ENCODE measurements at regions not wholly inside any gene's neighbourhood (a gene's known extent, or its start where the extent isn't known, plus 50 kb on each side); places are given as distances from the start of the nearest gene placed in this dataset.

DNA sequence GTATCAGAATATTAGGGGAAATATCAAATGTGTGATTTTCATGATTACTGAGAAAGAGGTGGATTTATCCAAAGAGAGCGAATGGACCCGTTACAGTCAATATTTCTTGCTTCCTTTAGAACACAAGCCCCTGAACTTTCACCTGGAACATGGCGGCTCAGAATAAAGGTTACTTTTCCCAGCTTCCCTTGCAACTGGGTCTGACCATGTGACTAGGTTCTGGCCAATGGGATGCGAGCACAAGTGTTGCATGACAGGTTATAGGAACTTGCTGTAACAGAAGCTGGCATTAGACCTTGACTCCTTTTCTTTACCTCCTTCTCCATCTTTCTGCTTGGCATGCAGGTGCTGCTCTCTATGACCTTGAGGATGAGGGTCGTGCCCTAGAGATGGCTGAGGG is 556.1 kb downstream of the TYW1 start:
- Histone ChIP-seq H3K27me3 (ENCODE audit: low read length) (no peaks in the 10 kb centered on the region), H3K9me2 (replicated peaks; ENCODE audit: low read length) (no peaks in the 10 kb centered on the region), H3F3A (ENCODE audit: low read length, unreplicated experiment) (no peaks in the 10 kb centered on the region), H3K9ac (ENCODE audit: low read length) (no peak overlapping the region), H3K4me2 (ENCODE audit: low read length) (no peak overlapping the region), H3K36me3 (ENCODE audit: low read depth, low read length) (no peaks in the 10 kb centered on the region), H3K79me2 (ENCODE audit: low read length) (no peaks in the 10 kb centered on the region), H2AFZ (ENCODE audit: low read length) (no peak overlapping the region), H3K4me1 (ENCODE audit: insufficient read depth, low read length) (no peaks in the 10 kb centered on the region), H3K27ac (ENCODE audit: low read length) (no peak overlapping the region), H4K20me1 (ENCODE audit: low read length) (no peaks in the 10 kb centered on the region), H3K9me3 (ENCODE audit: low read length) (no peaks in the 10 kb centered on the region), H3K4me3 (ENCODE audit: low read length) (no peak overlapping the region)
- DNase-seq = no peak
- ChIA-PET CTCF (no interaction called here), POLR2A (ENCODE audit: unreplicated experiment) (no interaction called here)
- intact Hi-C loops (cut with micrococcal nuclease) = no loop called here
- TF ChIP-seq, protein P1, sequence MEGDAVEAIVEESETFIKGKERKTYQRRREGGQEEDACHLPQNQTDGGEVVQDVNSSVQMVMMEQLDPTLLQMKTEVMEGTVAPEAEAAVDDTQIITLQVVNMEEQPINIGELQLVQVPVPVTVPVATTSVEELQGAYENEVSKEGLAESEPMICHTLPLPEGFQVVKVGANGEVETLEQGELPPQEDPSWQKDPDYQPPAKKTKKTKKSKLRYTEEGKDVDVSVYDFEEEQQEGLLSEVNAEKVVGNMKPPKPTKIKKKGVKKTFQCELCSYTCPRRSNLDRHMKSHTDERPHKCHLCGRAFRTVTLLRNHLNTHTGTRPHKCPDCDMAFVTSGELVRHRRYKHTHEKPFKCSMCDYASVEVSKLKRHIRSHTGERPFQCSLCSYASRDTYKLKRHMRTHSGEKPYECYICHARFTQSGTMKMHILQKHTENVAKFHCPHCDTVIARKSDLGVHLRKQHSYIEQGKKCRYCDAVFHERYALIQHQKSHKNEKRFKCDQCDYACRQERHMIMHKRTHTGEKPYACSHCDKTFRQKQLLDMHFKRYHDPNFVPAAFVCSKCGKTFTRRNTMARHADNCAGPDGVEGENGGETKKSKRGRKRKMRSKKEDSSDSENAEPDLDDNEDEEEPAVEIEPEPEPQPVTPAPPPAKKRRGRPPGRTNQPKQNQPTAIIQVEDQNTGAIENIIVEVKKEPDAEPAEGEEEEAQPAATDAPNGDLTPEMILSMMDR (conservative IDR thresholded peaks at IDR 0.05; ENCODE audit: low read depth, low read length) = no peak
- TF ChIP-seq EZH2phosphoT487 (IDR thresholded peaks at IDR 0.05; ENCODE audit: borderline replicate concordance, low read length) = no peak
- no peak for TF ChIP-seq EZH2 (IDR thresholded peaks at IDR 0.05; ENCODE audit: low read length, unreplicated experiment)
- BruUV-seq (replicated peaks) = no TSS peak
- no peak for ATAC-seq

DNA sequence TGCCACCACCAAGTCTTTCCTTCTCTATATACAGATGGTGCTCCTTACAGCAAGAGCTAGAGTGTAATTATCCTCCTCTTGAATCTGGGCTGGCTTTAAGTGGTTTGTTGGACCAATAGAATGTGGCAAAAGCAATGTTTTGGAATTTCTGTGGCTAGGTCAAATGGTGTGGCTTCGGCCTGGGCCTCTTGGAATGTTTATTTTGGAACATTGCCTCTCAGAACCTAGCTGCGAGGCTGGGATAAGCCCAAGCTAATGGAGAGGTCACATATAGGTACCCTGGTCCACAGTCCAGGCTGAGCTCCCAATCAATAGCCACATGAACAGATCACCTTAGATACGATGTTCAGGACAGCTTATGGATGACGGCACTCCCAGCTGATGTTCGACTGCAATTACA is 556.7 kb downstream of the TYW1 start:
- Histone ChIP-seq H3K36me3 (ENCODE audit: low read depth, low read length) (no peaks in the 10 kb centered on the region), H3K4me1 (ENCODE audit: insufficient read depth, low read length) (no peaks in the 10 kb centered on the region), H4K20me1 (ENCODE audit: low read length) (no peaks in the 10 kb centered on the region), H3K9me2 (replicated peaks; ENCODE audit: low read length) (no peaks in the 10 kb centered on the region), H3K9ac (ENCODE audit: low read length) (no peak overlapping the region), H3K27ac (ENCODE audit: low read length) (no peak overlapping the region), H3K4me3 (ENCODE audit: low read length) (no peak overlapping the region), H3K79me2 (ENCODE audit: low read length) (no peaks in the 10 kb centered on the region), H3K27me3 (ENCODE audit: low read length) (no peaks in the 10 kb centered on the region), H3F3A (ENCODE audit: low read length, unreplicated experiment) (no peaks in the 10 kb centered on the region), H3K9me3 (ENCODE audit: low read length) (no peaks in the 10 kb centered on the region), H3K4me2 (ENCODE audit: low read length) (no peak overlapping the region), H2AFZ (ENCODE audit: low read length) (no peak overlapping the region)
- ATAC-seq = no peak
- BruUV-seq (replicated peaks) = no TSS peak
- intact Hi-C loops (cut with micrococcal nuclease) = no loop called here
- ChIA-PET POLR2A (ENCODE audit: unreplicated experiment) (no interaction called here), CTCF (no interaction called here)
- DNase-seq = no peak
- TF ChIP-seq, protein P1 (conservative IDR thresholded peaks at IDR 0.05; ENCODE audit: low read depth, low read length) = no peak
- TF ChIP-seq EZH2phosphoT487 (IDR thresholded peaks at IDR 0.05; ENCODE audit: borderline replicate concordance, low read length) (no peak), EZH2 (IDR thresholded peaks at IDR 0.05; ENCODE audit: low read length, unreplicated experiment) (no peak)

DNA sequence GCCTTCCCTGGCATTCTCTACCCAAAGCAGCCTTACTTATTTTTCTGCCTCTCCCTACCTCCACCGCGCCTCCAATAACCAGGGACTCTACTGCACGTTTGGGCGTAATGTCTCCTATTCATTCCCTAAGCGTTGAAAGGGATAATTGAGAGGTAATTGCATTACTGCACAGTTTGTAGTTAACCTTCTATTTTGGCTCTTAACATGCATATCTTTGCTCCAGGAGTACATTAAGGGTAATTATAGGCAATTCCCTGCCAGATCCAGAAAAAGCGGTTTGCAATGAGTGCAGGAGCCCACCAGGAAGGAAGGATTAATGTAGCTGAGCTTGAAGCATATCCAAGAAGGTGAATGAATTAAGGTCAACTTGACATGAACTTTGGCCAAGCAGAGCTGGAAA is 558.4 kb downstream of the TYW1 start:
- intact Hi-C loops (cut with micrococcal nuclease) = no loop called here
- TF ChIP-seq, protein P1 (conservative IDR thresholded peaks at IDR 0.05; ENCODE audit: low read depth, low read length) = no peak
- TF ChIP-seq EZH2 (IDR thresholded peaks at IDR 0.05; ENCODE audit: low read length, unreplicated experiment) (no peak), EZH2phosphoT487 (IDR thresholded peaks at IDR 0.05; ENCODE audit: borderline replicate concordance, low read length) (no peak)

More for the DNA sequence above, 558.4 kb downstream of the TYW1 start:
- Histone ChIP-seq H4K20me1 (ENCODE audit: low read length) (no peaks in the 10 kb centered on the region), H3K9me2 (replicated peaks; ENCODE audit: low read length) (no peaks in the 10 kb centered on the region), H3K4me1 (ENCODE audit: insufficient read depth, low read length) (no peaks in the 10 kb centered on the region), H3K9me3 (ENCODE audit: low read length) (no peaks in the 10 kb centered on the region), H3F3A (ENCODE audit: low read length, unreplicated experiment) (no peaks in the 10 kb centered on the region), H3K4me3 (ENCODE audit: low read length) (no peak overlapping the region), H3K4me2 (ENCODE audit: low read length) (no peak overlapping the region), H3K36me3 (ENCODE audit: low read depth, low read length) (no peaks in the 10 kb centered on the region), H3K27me3 (ENCODE audit: low read length) (no peaks in the 10 kb centered on the region), H2AFZ (ENCODE audit: low read length) (no peak overlapping the region), H3K27ac (ENCODE audit: low read length) (no peak overlapping the region), H3K79me2 (ENCODE audit: low read length) (no peaks in the 10 kb centered on the region), H3K9ac (ENCODE audit: low read length) (no peak overlapping the region)
- BruUV-seq (replicated peaks) = no TSS peak
- ATAC-seq = no peak
- POLR2A ChIA-PET (ENCODE audit: unreplicated experiment) = no interaction called here
- CTCF ChIA-PET = no interaction called here
- no peak for DNase-seq
